Psoas muscle (tissue), 7 donors: ENCODE measurements at regions not wholly inside any gene's neighbourhood (a gene's known extent, or its start where the extent isn't known, plus 50 kb on each side); places are given as distances from the start of the nearest gene placed in this dataset.

Source experiments
- ATAC-seq, 4 donors: fragments of 200-7000 bp; cut with Tn5 transposase; one replicate each; pipeline ENCODE4 v1.9.1; 2020; ENCODE audit warnings: moderate library complexity in 3 of 4, mild to moderate bottlenecking in 2 of 4
- DNase-seq, 2 donors: peaks; one replicate each; pipeline ENCODE4 v3.0.0-alpha.2; 2020
- H3K27ac ChIP-seq: fragments of 200-600 bp; one replicate; pipeline ENCODE4 v1.8.0; 2022
- H3K27me3 ChIP-seq, 3 donors: fragments of 200-600 bp in 1 of 3; one replicate each; pipeline versions ENCODE4 v1.6.1 to v1.8.0; 2013 to 2022; ENCODE audit warnings: low read length in 2 of 3, mild to moderate bottlenecking in 2 of 3, moderate library complexity in 1 of 3; ENCODE audit not compliant: insufficient read depth in 3 of 3
- H3K36me3 ChIP-seq, 2 donors: fragments of 200-600 bp in 1 of 2; one replicate each; pipeline versions ENCODE4 v1.6.1 to v1.8.0; 2013 to 2022; ENCODE audit warnings: low read depth in 1 of 2, mild to moderate bottlenecking in 1 of 2, moderate library complexity in 1 of 2; ENCODE audit not compliant: insufficient read depth in 1 of 2
- H3K4me1 ChIP-seq: fragments of 200-600 bp; one replicate; pipeline ENCODE4 v1.8.0; 2022
- H3K4me3 ChIP-seq: fragments of 200-600 bp; one replicate; pipeline ENCODE4 v1.8.0; 2022; ENCODE audit warnings: mild to moderate bottlenecking
- H3K9me3 ChIP-seq: fragments of 200-600 bp; one replicate; pipeline ENCODE4 v1.8.0; 2022
- CTCF ChIP-seq: fragments of 200-600 bp; IDR thresholded peaks from one replicate; pipeline ENCODE4 v1.8.0; 2022; ENCODE audit warnings: antibody characterized with exemption
- WGBS, 3 donors: extraction: QIAGEN DNeasy Blood & Tissue Kit; methylation state at CpG; one replicate each; pipeline versions ENCODE4 v1.1.6 to v1.1.7; 2013; 5-methylcytosine and 5-hydroxymethylcytosine counted together
- intact Hi-C, 2 donors: fragments of 100-400 bp; cut with DNase I; formaldehyde crosslinking; loops; one replicate each; pipeline versions ENCODE4 v1.11.0 to v1.14.2; 2022
- donor health status: healthy with polysubstance abuse.
- donor health status: DM: no; HTN: no; CAD: no; lungs with moderate emphysema.
- donor health status: Bipolar disorder and iron deficiency.
- donor health status: healthy.
- donor health status: DM: yes; HTN: yes; CAD: no.
- donor health status: DM: no; HTN: no; CAD: no.
- donor health status: DM: yes; HTN: yes; CAD: no.

DNA sequence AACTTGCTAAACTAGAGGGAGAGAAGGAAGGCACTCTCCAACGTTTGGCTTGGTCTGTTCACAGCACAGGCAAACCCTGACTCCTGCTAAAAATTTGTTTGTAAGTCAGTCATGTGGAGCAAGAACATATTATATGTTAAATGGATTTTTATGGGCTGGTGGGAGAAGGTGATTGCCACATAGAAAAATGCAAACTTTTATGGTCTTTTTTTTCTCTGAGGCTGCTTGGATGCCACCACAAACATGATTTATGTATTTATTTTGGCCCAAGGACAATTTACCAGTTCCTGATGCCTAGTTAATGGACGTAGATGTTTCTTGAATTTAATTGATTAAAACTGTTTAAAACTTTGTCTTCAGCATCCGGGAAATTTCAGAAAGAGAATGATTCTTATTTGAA, 274.2 kb upstream of the MYOCD start:
- no peak for ATAC-seq
- H3K27ac ChIP-seq = no peak overlapping the region
- 44 to 53% (median 49%) methylated on average over 3 of the region's 3 CpGs for WGBS, 3 donors
- no peaks in the 10 kb centered on the region for H3K27me3 ChIP-seq
- no peak for TF ChIP-seq CTCF
- intact Hi-C loops = no loop called here
- H3K4me3 ChIP-seq = no peak overlapping the region
- no peaks in the 10 kb centered on the region for H3K4me1 ChIP-seq
- DNase-seq = no peak
- H3K36me3 ChIP-seq = no peaks in the 10 kb centered on the region
- no peaks in the 10 kb centered on the region for H3K9me3 ChIP-seq

- no peak overlapping the region for H3K4me3 ChIP-seq
- no peak for ATAC-seq
- intact Hi-C loops = no loop called here
- 55 to 58% (median 56%) methylated on average over 5 of the region's 5 CpGs for WGBS, 3 donors
- no peaks in the 10 kb centered on the region for H3K4me1 ChIP-seq
- H3K27me3 ChIP-seq = no peaks in the 10 kb centered on the region
- H3K36me3 ChIP-seq = no peaks in the 10 kb centered on the region
- DNase-seq = no peak
- no peak for TF ChIP-seq CTCF
- H3K27ac ChIP-seq = no peak overlapping the region
- H3K9me3 ChIP-seq = no peaks in the 10 kb centered on the region
Observed at GRCh38 chr17:12395733-12396354, 269.8 kb upstream of the MYOCD start.

GRCh38 chr17:12398441-12399051, 267.1 kb upstream of the MYOCD start:
- intact Hi-C loops = no loop called here
- H3K27ac ChIP-seq = no peak overlapping the region
- H3K4me3 ChIP-seq = no peak overlapping the region
- no peaks in the 10 kb centered on the region for H3K36me3 ChIP-seq
- no peak for TF ChIP-seq CTCF
- H3K4me1 ChIP-seq = no peaks in the 10 kb centered on the region
- 59 to 62% (median 62%) methylated on average over 8 of the region's 8 CpGs for WGBS, 3 donors
- no peaks in the 10 kb centered on the region for H3K27me3 ChIP-seq
- no peak for ATAC-seq
- no peaks in the 10 kb centered on the region for H3K9me3 ChIP-seq
- DNase-seq = no peak

GRCh38 chr17:12402963-12403622, 262.6 kb upstream of the MYOCD start:
- no peak for ATAC-seq
- Histone ChIP-seq H3K4me1 (no peaks in the 10 kb centered on the region), H3K9me3 (no peaks in the 10 kb centered on the region), H3K27ac (no peak overlapping the region), H3K36me3 (no peaks in the 10 kb centered on the region), H3K27me3 (no peaks in the 10 kb centered on the region), H3K4me3 (no peak overlapping the region)
- 72 to 81% (median 76%) methylated on average over 5 of the region's 5 CpGs for WGBS, 3 donors
- DNase-seq = no peak
- intact Hi-C loops = no loop called here
- no peak for TF ChIP-seq CTCF
